Immature natural killer cell (primary cell): ENCODE measurements at regions not wholly inside any gene's neighbourhood (a gene's known extent, or its start where the extent isn't known, plus 50 kb on each side); places are given as distances from the start of the nearest gene placed in this dataset.
"Not testable (repeated sequence)": the region's sequence is repeated elsewhere in the genome, so short reads cannot be mapped to it uniquely, and the experiment has no call there.

Source experiments
- DNase-seq, 3 donors: peaks; one replicate each; pipeline ENCODE4 v3.0.0; 2022; ENCODE audit warnings: mixed read lengths in 1 of 3
- H3K27ac Mint-ChIP-seq, 6 donors: one replicate each; pipeline ENCODE4 v1.8.0; 2020; ENCODE audit warnings: mixed read lengths in 6 of 6, mild to moderate bottlenecking in 5 of 6, inconsistent platforms in 4 of 6, moderate library complexity in 3 of 6
- H3K27me3 Mint-ChIP-seq, 3 donors: one replicate each; pipeline ENCODE4 v1.8.0; 2020 to 2021; ENCODE audit warnings: low read depth in 3 of 3, mild to moderate bottlenecking in 3 of 3, mixed read lengths in 3 of 3, moderate library complexity in 3 of 3, inconsistent platforms in 1 of 3
- H3K36me3 Mint-ChIP-seq, 3 donors: one replicate each; pipeline ENCODE4 v1.8.0; 2020; ENCODE audit warnings: mixed read lengths in 3 of 3, inconsistent platforms in 2 of 3, mild to moderate bottlenecking in 2 of 3
- H3K4me1 Mint-ChIP-seq, 2 donors: one replicate each; pipeline ENCODE4 v1.8.0; 2020; ENCODE audit warnings: inconsistent platforms in 2 of 2, mild to moderate bottlenecking in 2 of 2, mixed read lengths in 2 of 2, moderate library complexity in 1 of 2
- H3K4me3 Mint-ChIP-seq, 5 donors: one replicate each; pipeline ENCODE4 v1.8.0; 2020; ENCODE audit warnings: mild to moderate bottlenecking in 5 of 5, mixed read lengths in 5 of 5, inconsistent platforms in 3 of 5, moderate library complexity in 3 of 5
- H3K9me3 Mint-ChIP-seq, 6 donors: one replicate each; pipeline ENCODE4 v1.8.0; 2020; ENCODE audit warnings: mild to moderate bottlenecking in 6 of 6, mixed read lengths in 6 of 6, inconsistent platforms in 4 of 6, moderate library complexity in 3 of 6

GRCh38 chr5:74523698-74524097 lies 116.8 kb downstream of the ENC1 start:
- DNase-seq, H3K9me3 Mint-ChIP-seq, H3K4me3 Mint-ChIP-seq, H3K27me3 Mint-ChIP-seq, H3K27ac Mint-ChIP-seq, H3K36me3 Mint-ChIP-seq, H3K4me1 Mint-ChIP-seq: not testable (repeated sequence)

- H3K27me3 Mint-ChIP-seq, H3K36me3 Mint-ChIP-seq, H3K4me1 Mint-ChIP-seq, H3K4me3 Mint-ChIP-seq, DNase-seq, H3K9me3 Mint-ChIP-seq, H3K27ac Mint-ChIP-seq: not testable (repeated sequence)
Measured at GRCh38 chr5:74522838-74523237, 117.7 kb downstream of the ENC1 start.

GRCh38 chr5:74521401-74521800 lies 119.1 kb downstream of the ENC1 start:
- no peak overlapping the region for H3K4me3 Mint-ChIP-seq
- H3K27ac Mint-ChIP-seq, result no peak overlapping the region

GRCh38 chr5:74519679-74520078 lies 120.8 kb downstream of the ENC1 start:
- Mint-ChIP-seq H3K27me3 (peaks cover 0 to 6% (median 3%) of the 10 kb centered on the region in 3 donors), H3K9me3 (peaks cover 0 to 5% (median 1%) of the 10 kb centered on the region in 6 donors), H3K27ac (no peak overlapping the region), H3K4me3 (no peak overlapping the region), H3K36me3 (no peaks in the 10 kb centered on the region), H3K4me1 (no peaks in the 10 kb centered on the region)
- no peak for DNase-seq

More at GRCh38 chr5:74521401-74521800, 119.1 kb downstream of the ENC1 start:
- DNase-seq, result no peak
- Mint-ChIP-seq H3K9me3 (peaks cover 0 to 5% (median 3%) of the 10 kb centered on the region in 6 donors), H3K4me1 (no peaks in the 10 kb centered on the region), H3K27me3 (peaks cover 0 to 3% (median 0%) of the 10 kb centered on the region in 3 donors), H3K36me3 (no peaks in the 10 kb centered on the region)

GRCh38 chr5:74519161-74519571 lies 121.4 kb downstream of the ENC1 start:
- H3K9me3 Mint-ChIP-seq, result peaks cover 0 to 5% (median 1%) of the 10 kb centered on the region in 6 donors
- DNase-seq, result no peak
- H3K4me1 Mint-ChIP-seq, result no peaks in the 10 kb centered on the region
- H3K27ac Mint-ChIP-seq, result no peak overlapping the region
- no peaks in the 10 kb centered on the region for H3K36me3 Mint-ChIP-seq
- peaks cover 0 to 7% (median 3%) of the 10 kb centered on the region in 3 donors for H3K27me3 Mint-ChIP-seq
- no peak overlapping the region for H3K4me3 Mint-ChIP-seq

GRCh38 chr5:74517700-74518099 lies 122.8 kb downstream of the ENC1 start:
- no peaks in the 10 kb centered on the region for H3K4me1 Mint-ChIP-seq
- H3K9me3 Mint-ChIP-seq, result no peaks in the 10 kb centered on the region
- H3K27me3 Mint-ChIP-seq, result peaks cover 0 to 9% (median 3%) of the 10 kb centered on the region in 3 donors

GRCh38 chr5:74516211-74516636 lies 124.3 kb downstream of the ENC1 start:
- Mint-ChIP-seq H3K36me3 (no peaks in the 10 kb centered on the region), H3K4me1 (no peaks in the 10 kb centered on the region), H3K27ac (peak overlapping the region in 1 of 6 donors; percentile 45), H3K9me3 (no peaks in the 10 kb centered on the region), H3K4me3 (no peak overlapping the region), H3K27me3 (peaks cover 0 to 9% (median 3%) of the 10 kb centered on the region in 3 donors)
- no peak for DNase-seq

More at GRCh38 chr5:74517700-74518099, 122.8 kb downstream of the ENC1 start:
- DNase-seq, result no peak
- H3K27ac Mint-ChIP-seq, result no peak overlapping the region
- H3K36me3 Mint-ChIP-seq, result no peaks in the 10 kb centered on the region
- no peak overlapping the region for H3K4me3 Mint-ChIP-seq

- Mint-ChIP-seq H3K36me3 (no peaks in the 10 kb centered on the region), H3K9me3 (no peaks in the 10 kb centered on the region), H3K27ac (no peak overlapping the region), H3K4me3 (no peak overlapping the region), H3K27me3 (peaks cover 0 to 9% (median 3%) of the 10 kb centered on the region in 3 donors), H3K4me1 (no peaks in the 10 kb centered on the region)
- no peak for DNase-seq
Measured at GRCh38 chr5:74514888-74515551, 125.5 kb downstream of the ENC1 start.

- not testable (repeated sequence) for H3K9me3 Mint-ChIP-seq, H3K4me1 Mint-ChIP-seq, H3K27me3 Mint-ChIP-seq, H3K27ac Mint-ChIP-seq, DNase-seq, H3K4me3 Mint-ChIP-seq, H3K36me3 Mint-ChIP-seq
Measured at GRCh38 chr5:74511770-74512169, 128.8 kb downstream of the ENC1 start.

- H3K4me1 Mint-ChIP-seq, result no peaks in the 10 kb centered on the region
- no peak for DNase-seq
- H3K27me3 Mint-ChIP-seq, result peaks cover 0 to 9% (median 0%) of the 10 kb centered on the region in 3 donors
- H3K9me3 Mint-ChIP-seq, result no peaks in the 10 kb centered on the region
- H3K36me3 Mint-ChIP-seq, result no peaks in the 10 kb centered on the region
- no peak overlapping the region for H3K4me3 Mint-ChIP-seq
- no peak overlapping the region for H3K27ac Mint-ChIP-seq
Measured at GRCh38 chr5:74510476-74511075, 130.0 kb downstream of the ENC1 start.

- DNase-seq, result no peak
- peaks cover 0 to 2% (median 0%) of the 10 kb centered on the region in 3 donors for H3K27me3 Mint-ChIP-seq
- H3K27ac Mint-ChIP-seq, result no peak overlapping the region
- H3K9me3 Mint-ChIP-seq, result no peaks in the 10 kb centered on the region
- no peak overlapping the region for H3K4me3 Mint-ChIP-seq
- no peaks in the 10 kb centered on the region for H3K36me3 Mint-ChIP-seq
- peaks cover 0 to 7% of the 10 kb centered on the region in 2 donors for H3K4me1 Mint-ChIP-seq
Measured at GRCh38 chr5:74507370-74508005, 133.0 kb downstream of the ENC1 start.

GRCh38 chr5:74506119-74506518 lies 134.4 kb downstream of the ENC1 start:
- Mint-ChIP-seq H3K27me3 (peaks cover 0 to 2% (median 0%) of the 10 kb centered on the region in 3 donors), H3K4me3 (no peak overlapping the region), H3K27ac (no peak overlapping the region), H3K4me1 (peaks cover 0 to 7% of the 10 kb centered on the region in 2 donors), H3K9me3 (no peaks in the 10 kb centered on the region), H3K36me3 (no peaks in the 10 kb centered on the region)
- DNase-seq, result no peak

GRCh38 chr5:74504463-74504862 lies 136.1 kb downstream of the ENC1 start:
- H3K9me3 Mint-ChIP-seq, result no peaks in the 10 kb centered on the region
- DNase-seq, result peak; percentile 4 to 28 (median 25)
- no peaks in the 10 kb centered on the region for H3K36me3 Mint-ChIP-seq
- H3K27me3 Mint-ChIP-seq, result peaks cover 0 to 2% (median 0%) of the 10 kb centered on the region in 3 donors
- H3K4me3 Mint-ChIP-seq, result no peak overlapping the region
- H3K27ac Mint-ChIP-seq, result peak overlapping the region in 1 of 6 donors; percentile 33
- peaks cover 0 to 7% of the 10 kb centered on the region in 2 donors for H3K4me1 Mint-ChIP-seq

- Mint-ChIP-seq H3K27me3 (peaks cover 0 to 2% (median 0%) of the 10 kb centered on the region in 3 donors), H3K4me3 (no peak overlapping the region), H3K4me1 (peaks cover 0 to 7% of the 10 kb centered on the region in 2 donors)
Measured at GRCh38 chr5:74502479-74502950, 138.0 kb downstream of the ENC1 start.

More at GRCh38 chr5:74502479-74502950, 138.0 kb downstream of the ENC1 start:
- H3K9me3 Mint-ChIP-seq, result no peaks in the 10 kb centered on the region
- no peaks in the 10 kb centered on the region for H3K36me3 Mint-ChIP-seq
- peak overlapping the region in 1 of 6 donors; percentile 27 for H3K27ac Mint-ChIP-seq
- DNase-seq, result no peak
